AG04450 (cell line): ENCODE measurements at regions not wholly inside any gene's neighbourhood (a gene's known extent, or its start where the extent isn't known, plus 50 kb on each side); places are given as distances from the start of the nearest gene placed in this dataset.

Source experiments
- CTCF ChIA-PET: fragments of 300-600, 350-600 bp; formaldehyde crosslinking; extraction: SDS; loops from one replicate; lab custom pipeline; 2022; ENCODE audit warnings: antibody characterized with exemption, inconsistent platforms; lab: Charles Lee
- POLR2A ChIA-PET: fragments of 350-600 bp; formaldehyde crosslinking; extraction: SDS; loops from one replicate; lab custom pipeline; 2021; ENCODE audit warnings: antibody characterized with exemption, inconsistent platforms; lab: Yijun Ruan, JAX
- DNase-seq: peaks from one replicate; pipeline ENCODE4 v3.0.0-alpha.2; 2011; ENCODE audit warnings: low read depth, low spot score
- H3K27ac ChIP-seq: one replicate; pipeline ENCODE4 v1.5.1; 2012; ENCODE audit warnings: low read depth, low read length, control low read depth
- H3K27me3 ChIP-seq: one replicate; pipeline ENCODE4 v1.6.0; 2012; ENCODE audit warnings: low read length; ENCODE audit not compliant: control insufficient read depth, insufficient read depth
- H3K4me3 ChIP-seq: 2 replicates; pipeline ENCODE4 v1.5.1; 2011; ENCODE audit warnings: mild to moderate bottlenecking, low read depth, low read length, control low read depth
- H3K9me3 ChIP-seq: 2 replicates; pipeline ENCODE4 v1.5.1; 2012; ENCODE audit warnings: low read length; ENCODE audit not compliant: control insufficient read depth, insufficient read depth
- CTCF ChIP-seq: IDR thresholded peaks from 2 replicates; pipeline ENCODE4 v1.5.1; 2011; ENCODE audit warnings: low read depth, low read length, control low read depth, inconsistent platforms

- Histone ChIP-seq H3K27ac (no peak overlapping the region), H3K27me3 (no peaks in the 10 kb centered on the region), H3K9me3 (no peaks in the 10 kb centered on the region), H3K4me3 (no peak overlapping the region)
- TF ChIP-seq CTCF, result no peak
- POLR2A ChIA-PET, result no interaction called here
- CTCF ChIA-PET, result no interaction called here
- no peak for DNase-seq
These were observed 275.9 kb downstream of the RNF144B start for GRCh38 chr6:18663011-18663410.

GRCh38 chr6:18664401-18664800 is 277.3 kb downstream of the RNF144B start:
- H3K9me3 ChIP-seq, result no peaks in the 10 kb centered on the region
- CTCF ChIA-PET, result no interaction called here
- DNase-seq, result no peak
- no peak overlapping the region for H3K27ac ChIP-seq
- H3K4me3 ChIP-seq, result no peak overlapping the region
- TF ChIP-seq CTCF, result no peak
- no peaks in the 10 kb centered on the region for H3K27me3 ChIP-seq
- POLR2A ChIA-PET, result no interaction called here

- CTCF ChIA-PET, result no interaction called here
- no peak overlapping the region for H3K4me3 ChIP-seq
- DNase-seq, result no peak
- no peaks in the 10 kb centered on the region for H3K27me3 ChIP-seq
- POLR2A ChIA-PET, result no interaction called here
- TF ChIP-seq CTCF, result no peak
- H3K9me3 ChIP-seq, result no peaks in the 10 kb centered on the region
- H3K27ac ChIP-seq, result no peak overlapping the region
These were observed 280.5 kb downstream of the RNF144B start for GRCh38 chr6:18667612-18668011.

GRCh38 chr6:18668994-18669393 is 281.8 kb downstream of the RNF144B start:
- no peak for DNase-seq
- CTCF ChIA-PET, result no interaction called here
- no peaks in the 10 kb centered on the region for H3K9me3 ChIP-seq
- no peak overlapping the region for H3K27ac ChIP-seq
- TF ChIP-seq CTCF, result no peak
- POLR2A ChIA-PET, result interaction anchor here (0.7 kb wide), 1 partner anchor 445 kb away, joined by 4 read pairs; no protein-coding TSS in a partner anchor
- no peaks in the 10 kb centered on the region for H3K27me3 ChIP-seq
- H3K4me3 ChIP-seq, result no peak overlapping the region

GRCh38 chr6:18672852-18673251 is 285.7 kb downstream of the RNF144B start:
- DNase-seq, result no peak
- no peak overlapping the region for H3K27ac ChIP-seq
- CTCF ChIA-PET, result no interaction called here
- no peaks in the 10 kb centered on the region for H3K27me3 ChIP-seq
- no peaks in the 10 kb centered on the region for H3K9me3 ChIP-seq
- POLR2A ChIA-PET, result no interaction called here
- H3K4me3 ChIP-seq, result no peak overlapping the region
- TF ChIP-seq CTCF, result no peak
